Peyer's patch (tissue), 4 donors: ENCODE measurements at regions not wholly inside any gene's neighbourhood (a gene's known extent, or its start where the extent isn't known, plus 50 kb on each side); places are given as distances from the start of the nearest gene placed in this dataset.
"Not testable (repeated sequence)": the region's sequence is repeated elsewhere in the genome, so short reads cannot be mapped to it uniquely, and the experiment has no call there.

ENCODE experiments used
- DNase-seq, 3 donors: peaks; one replicate each; pipeline ENCODE4 v3.0.0-alpha.2; 2017 to 2019
- H3K27ac ChIP-seq, 4 donors: fragments of 200-600 bp; sonication (generic); one replicate each; pipeline ENCODE4 v1.5.1; 2016 to 2019
- H3K27me3 ChIP-seq, 2 donors: fragments of 200-600 bp; sonication (generic); one replicate each; pipeline ENCODE4 v1.5.1; 2019
- H3K36me3 ChIP-seq, 3 donors: fragments of 200-600 bp; sonication (generic); one replicate each; pipeline ENCODE4 v1.5.1; 2016 to 2019
- H3K4me1 ChIP-seq, 4 donors: fragments of 200-600 bp; sonication (generic); one replicate each; pipeline ENCODE4 v1.5.1; 2016 to 2019
- H3K4me3 ChIP-seq, 4 donors: fragments of 200-600 bp; sonication (generic); 1 replicate in 3 of 4; 2 replicates in 1 of 4; pipeline ENCODE4 v1.5.1; 2016 to 2019; ENCODE audit warnings: mild to moderate bottlenecking in 1 of 4
- H3K9me3 ChIP-seq, 4 donors: fragments of 200-600 bp; sonication (generic); one replicate each; pipeline ENCODE4 v1.5.1; 2016 to 2019; ENCODE audit warnings: mild to moderate bottlenecking in 1 of 4
- POLR2A ChIP-seq, 2 donors: fragments of 450-650 bp; IDR thresholded peaks; one replicate each; pipeline ENCODE4 v1.5.1; 2017; ENCODE audit warnings: antibody characterized with exemption in 2 of 2, mild to moderate bottlenecking in 2 of 2, moderate library complexity in 2 of 2
- TF ChIP-seq, protein P1 (sequence below), 6 experiments: fragments of 450-650 bp in 4 of 6; fragments of 200-600 bp in 2 of 6; sonication (generic) in 1 of 6; IDR thresholded peaks; one replicate each; pipeline ENCODE4 v1.5.1; 2017 to 2019; ENCODE audit warnings: antibody characterized with exemption in 6 of 6, mild to moderate bottlenecking in 3 of 6, moderate library complexity in 1 of 6

DNA sequence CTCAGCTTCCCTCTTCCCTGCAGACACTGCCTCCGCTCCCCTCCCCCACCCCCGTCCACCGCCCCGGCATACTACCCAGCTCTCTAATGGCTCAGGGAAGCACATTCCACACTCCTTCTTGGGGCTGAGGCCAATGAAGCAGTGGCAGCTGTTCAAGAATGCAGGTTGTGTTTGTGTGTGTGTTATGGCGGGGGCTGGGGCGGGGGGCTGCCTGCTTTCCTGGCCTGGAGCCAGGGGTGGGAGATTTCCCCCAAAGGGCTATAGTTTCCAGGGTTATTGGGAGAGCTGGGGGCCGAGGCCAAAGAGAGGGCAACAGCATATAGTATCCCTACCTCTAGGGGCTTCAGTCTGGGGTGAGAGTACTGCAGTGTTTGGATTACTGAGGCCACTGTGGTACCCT, 149.4 kb downstream of the EFNB1 start:
- H3K27ac ChIP-seq, result no peak overlapping the region
- no peaks in the 10 kb centered on the region for H3K27me3 ChIP-seq
- H3K36me3 ChIP-seq, result no peaks in the 10 kb centered on the region
- TF ChIP-seq, protein P1, sequence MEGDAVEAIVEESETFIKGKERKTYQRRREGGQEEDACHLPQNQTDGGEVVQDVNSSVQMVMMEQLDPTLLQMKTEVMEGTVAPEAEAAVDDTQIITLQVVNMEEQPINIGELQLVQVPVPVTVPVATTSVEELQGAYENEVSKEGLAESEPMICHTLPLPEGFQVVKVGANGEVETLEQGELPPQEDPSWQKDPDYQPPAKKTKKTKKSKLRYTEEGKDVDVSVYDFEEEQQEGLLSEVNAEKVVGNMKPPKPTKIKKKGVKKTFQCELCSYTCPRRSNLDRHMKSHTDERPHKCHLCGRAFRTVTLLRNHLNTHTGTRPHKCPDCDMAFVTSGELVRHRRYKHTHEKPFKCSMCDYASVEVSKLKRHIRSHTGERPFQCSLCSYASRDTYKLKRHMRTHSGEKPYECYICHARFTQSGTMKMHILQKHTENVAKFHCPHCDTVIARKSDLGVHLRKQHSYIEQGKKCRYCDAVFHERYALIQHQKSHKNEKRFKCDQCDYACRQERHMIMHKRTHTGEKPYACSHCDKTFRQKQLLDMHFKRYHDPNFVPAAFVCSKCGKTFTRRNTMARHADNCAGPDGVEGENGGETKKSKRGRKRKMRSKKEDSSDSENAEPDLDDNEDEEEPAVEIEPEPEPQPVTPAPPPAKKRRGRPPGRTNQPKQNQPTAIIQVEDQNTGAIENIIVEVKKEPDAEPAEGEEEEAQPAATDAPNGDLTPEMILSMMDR (IDR thresholded peaks at IDR 0.05), result no peak
- no peak for TF ChIP-seq POLR2A (IDR thresholded peaks at IDR 0.05)
- H3K4me1 ChIP-seq, result no peaks in the 10 kb centered on the region
- no peak overlapping the region for H3K4me3 ChIP-seq
- no peaks in the 10 kb centered on the region for H3K9me3 ChIP-seq
- DNase-seq, result no peak

DNA sequence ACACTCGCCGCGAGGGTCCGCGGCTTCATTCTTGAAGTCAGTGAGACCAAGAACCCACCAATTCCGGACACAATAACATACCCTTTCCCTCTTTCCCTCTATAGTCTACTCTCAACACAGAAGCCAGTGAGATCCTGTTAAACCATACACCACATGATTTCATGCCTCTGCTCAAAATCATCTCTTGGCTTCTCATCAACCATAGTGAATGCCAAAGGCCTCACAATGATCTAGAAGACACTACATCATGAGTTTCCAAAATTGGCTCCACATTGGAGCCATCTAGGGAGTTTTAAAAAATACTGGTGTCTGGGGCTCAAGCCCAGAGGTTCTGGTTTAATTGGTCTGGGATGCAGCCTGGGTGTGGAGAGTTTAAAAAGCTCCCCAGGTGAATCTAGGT, 124.5 kb downstream of the EFNB1 start:
- TF ChIP-seq, protein P1 (IDR thresholded peaks at IDR 0.05), result no peak
- TF ChIP-seq POLR2A (IDR thresholded peaks at IDR 0.05), result no peak
- H3K27me3 ChIP-seq, result no peaks in the 10 kb centered on the region
- DNase-seq, result no peak
- no peak overlapping the region for H3K27ac ChIP-seq
- no peaks in the 10 kb centered on the region for H3K9me3 ChIP-seq
- H3K4me3 ChIP-seq, result no peak overlapping the region
- H3K4me1 ChIP-seq, result no peaks in the 10 kb centered on the region
- H3K36me3 ChIP-seq, result no peaks in the 10 kb centered on the region

DNA sequence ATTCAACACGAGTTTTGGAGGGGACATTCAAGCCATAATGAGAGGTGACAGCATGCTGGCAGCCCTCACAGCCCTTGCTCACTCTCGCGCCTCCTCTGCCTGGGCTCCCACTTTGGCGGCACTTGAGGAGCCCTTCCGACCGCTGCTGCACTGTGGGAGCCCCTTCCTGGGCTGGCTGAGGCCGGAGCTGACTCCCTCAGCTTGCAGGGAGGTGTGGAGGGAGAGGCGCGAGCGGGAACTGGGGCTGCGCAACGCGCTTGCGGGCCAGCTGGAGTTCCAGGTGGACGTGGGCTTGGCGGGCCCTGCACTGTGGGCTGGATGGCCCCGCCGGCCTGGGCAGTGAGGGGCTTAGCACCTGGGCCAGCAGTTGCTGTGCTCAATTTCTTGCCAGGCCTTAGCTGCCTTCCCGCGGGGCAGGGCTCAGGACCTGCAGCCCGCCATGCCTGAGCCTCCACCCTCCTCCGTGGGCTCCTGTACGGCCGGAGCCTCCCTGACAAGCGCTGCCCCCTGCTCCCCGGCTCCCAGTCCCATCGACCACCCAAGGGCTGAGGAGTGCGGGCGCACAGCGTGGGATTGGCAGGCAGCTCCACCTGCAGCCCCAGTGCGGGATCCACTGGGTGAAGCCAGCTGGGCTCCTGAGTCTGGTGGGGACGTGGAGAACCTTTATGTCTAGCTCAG, 123.3 kb downstream of the EFNB1 start:
- DNase-seq, H3K9me3 ChIP-seq, H3K27ac ChIP-seq, H3K36me3 ChIP-seq, H3K4me1 ChIP-seq, H3K4me3 ChIP-seq, H3K27me3 ChIP-seq: not testable (repeated sequence)

DNA sequence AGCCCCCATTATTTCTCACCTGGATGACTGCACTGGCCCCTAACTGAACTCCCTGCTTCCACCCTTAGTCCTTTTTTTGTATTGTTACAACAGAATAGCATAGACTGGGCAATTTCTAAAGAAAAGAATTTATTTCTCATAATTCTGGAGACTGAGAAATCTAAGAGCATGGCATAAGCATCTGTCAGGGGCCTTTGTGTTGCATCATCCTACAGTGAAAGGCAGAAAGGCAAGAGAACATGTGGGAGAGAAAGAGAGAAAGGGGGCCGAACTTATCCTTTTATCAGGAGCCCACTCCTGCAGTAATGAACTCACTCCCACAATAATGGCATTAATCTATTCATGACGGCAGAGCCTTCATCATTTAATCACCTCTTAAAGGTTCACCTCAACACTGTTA, 122.1 kb downstream of the EFNB1 start:
- no peaks in the 10 kb centered on the region for H3K4me1 ChIP-seq
- TF ChIP-seq POLR2A (IDR thresholded peaks at IDR 0.05), result no peak
- TF ChIP-seq, protein P1 (IDR thresholded peaks at IDR 0.05), result no peak
- H3K4me3 ChIP-seq, result no peak overlapping the region
- H3K27me3 ChIP-seq, result no peaks in the 10 kb centered on the region
- H3K27ac ChIP-seq, result no peak overlapping the region
- no peaks in the 10 kb centered on the region for H3K36me3 ChIP-seq
- DNase-seq, result no peak
- H3K9me3 ChIP-seq, result no peaks in the 10 kb centered on the region

DNA sequence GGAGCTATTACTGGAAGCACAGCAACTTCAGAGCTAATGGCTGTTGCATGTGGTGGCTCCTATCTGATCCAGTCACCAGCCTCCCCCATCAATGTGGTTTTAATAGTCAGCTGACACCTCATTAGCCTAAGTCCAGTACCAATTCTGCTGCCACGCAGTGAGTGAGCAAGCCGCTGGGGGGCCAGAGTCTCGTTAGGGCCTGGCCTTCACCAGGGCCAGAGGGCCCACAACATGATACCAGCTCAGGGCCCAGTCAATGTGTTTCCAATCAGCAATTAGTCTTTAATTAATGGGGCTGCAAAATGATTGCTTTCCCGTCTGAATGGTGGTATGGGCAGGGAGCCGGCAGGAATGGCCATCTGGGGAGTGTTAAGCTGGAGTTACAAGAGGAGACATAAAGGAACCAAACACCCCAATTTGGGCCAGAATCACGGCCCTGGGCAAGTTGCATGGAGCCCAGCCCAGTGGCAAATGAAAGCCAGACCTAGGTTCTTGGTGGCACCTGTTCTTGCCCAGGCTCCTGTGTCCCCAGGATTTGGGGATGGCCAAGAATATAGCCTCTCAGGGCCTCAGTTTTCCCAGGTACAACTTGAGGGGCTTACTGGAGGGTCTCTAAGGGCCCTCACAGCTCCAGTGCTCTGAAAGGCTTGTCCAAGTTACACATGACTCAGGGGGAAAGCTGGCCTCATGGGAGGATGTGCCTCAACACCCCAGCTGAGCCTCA, 119.2 kb downstream of the EFNB1 start:
- no peaks in the 10 kb centered on the region for H3K4me1 ChIP-seq
- H3K36me3 ChIP-seq, result no peaks in the 10 kb centered on the region
- no peak overlapping the region for H3K4me3 ChIP-seq
- no peaks in the 10 kb centered on the region for H3K27me3 ChIP-seq
- DNase-seq, result no peak
- TF ChIP-seq, protein P1 (IDR thresholded peaks at IDR 0.05), result no peak
- no peak for TF ChIP-seq POLR2A (IDR thresholded peaks at IDR 0.05)
- H3K27ac ChIP-seq, result no peak overlapping the region
- H3K9me3 ChIP-seq, result no peaks in the 10 kb centered on the region

DNA sequence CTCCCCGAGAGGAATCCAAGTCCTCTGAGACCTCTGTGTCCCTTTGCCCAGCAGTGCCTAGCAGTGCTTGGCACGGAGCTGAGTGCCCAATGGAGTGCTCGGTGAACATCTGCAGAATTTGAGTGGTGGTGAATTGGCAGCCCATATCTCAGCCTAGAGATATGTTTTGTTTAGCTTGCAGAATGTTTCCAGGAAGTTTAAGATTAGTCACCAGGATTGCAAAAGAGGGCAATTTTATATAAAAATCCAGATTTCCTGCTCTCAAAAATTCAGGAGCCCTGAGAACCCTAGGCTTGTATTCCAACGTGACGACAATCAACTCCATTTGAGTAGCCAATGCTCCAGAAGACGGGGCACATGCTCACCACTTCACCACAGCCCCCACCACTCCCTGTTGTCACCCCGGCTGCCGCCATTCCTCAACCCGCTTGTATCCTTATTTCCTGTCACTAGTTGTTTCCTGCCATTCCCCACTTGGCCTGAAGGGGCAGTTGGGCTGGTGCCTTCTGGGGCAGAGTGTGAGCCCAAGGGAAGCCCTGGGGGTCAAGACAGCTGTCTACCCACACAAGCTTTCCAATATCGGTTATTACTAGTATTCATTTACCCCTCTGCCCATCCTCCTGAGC, 116.9 kb downstream of the EFNB1 start:
- no peak for DNase-seq
- Histone ChIP-seq H3K36me3 (no peaks in the 10 kb centered on the region), H3K27ac (no peak overlapping the region), H3K9me3 (no peaks in the 10 kb centered on the region), H3K4me3 (no peak overlapping the region), H3K4me1 (no peaks in the 10 kb centered on the region), H3K27me3 (no peaks in the 10 kb centered on the region)
- TF ChIP-seq POLR2A (IDR thresholded peaks at IDR 0.05), result no peak
- TF ChIP-seq, protein P1 (IDR thresholded peaks at IDR 0.05), result peak in 2 of 6 experiments; percentile 22 to 23
